LoVo (cell line): ENCODE measurements at regions not wholly inside any gene's neighbourhood (a gene's known extent, or its start where the extent isn't known, plus 50 kb on each side); places are given as distances from the start of the nearest gene placed in this dataset.

Source experiments
- DNase-seq: peaks from one replicate; pipeline ENCODE4 v3.0.0-alpha.2; 2016; ENCODE audit warnings: low spot score

DNA sequence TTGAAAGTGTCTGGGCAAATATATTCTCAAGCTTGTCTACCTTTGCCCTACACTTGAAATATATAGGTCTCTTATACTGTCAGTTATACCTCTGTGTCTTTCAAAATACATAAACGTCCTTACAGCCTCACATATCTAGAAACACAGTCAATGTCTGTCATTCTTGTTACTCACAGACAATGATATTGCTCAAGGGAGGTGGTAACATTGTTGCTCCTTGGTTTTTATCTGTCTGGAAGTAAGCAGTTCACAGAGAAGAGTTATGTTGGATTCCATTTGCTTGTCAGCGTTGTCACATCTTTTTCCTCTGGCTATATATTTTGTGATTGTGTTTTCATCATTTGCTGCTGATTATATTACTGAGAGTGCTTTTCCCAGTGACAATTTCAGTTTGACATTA, 1528.9 kb downstream of the PCDH7 start:
- no peak for DNase-seq

DNA sequence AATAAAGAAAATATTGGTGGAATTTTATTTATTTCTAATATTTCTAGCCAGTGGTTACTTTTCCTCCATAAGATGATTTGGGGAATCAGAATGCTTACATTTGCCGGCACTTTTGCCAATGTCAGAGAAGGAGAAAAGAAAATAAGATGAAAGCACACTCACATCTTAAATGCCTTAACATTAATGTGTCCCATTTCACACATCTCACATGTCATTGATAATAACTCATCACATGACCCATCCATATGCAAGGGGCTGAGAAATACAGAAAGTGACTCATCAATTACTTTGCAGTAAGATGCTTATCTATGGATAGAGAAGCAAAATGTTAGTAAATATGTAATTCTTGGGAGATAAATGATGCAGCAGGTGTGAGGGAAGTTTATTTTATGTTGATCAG, 1531.0 kb downstream of the PCDH7 start:
- no peak for DNase-seq

DNA sequence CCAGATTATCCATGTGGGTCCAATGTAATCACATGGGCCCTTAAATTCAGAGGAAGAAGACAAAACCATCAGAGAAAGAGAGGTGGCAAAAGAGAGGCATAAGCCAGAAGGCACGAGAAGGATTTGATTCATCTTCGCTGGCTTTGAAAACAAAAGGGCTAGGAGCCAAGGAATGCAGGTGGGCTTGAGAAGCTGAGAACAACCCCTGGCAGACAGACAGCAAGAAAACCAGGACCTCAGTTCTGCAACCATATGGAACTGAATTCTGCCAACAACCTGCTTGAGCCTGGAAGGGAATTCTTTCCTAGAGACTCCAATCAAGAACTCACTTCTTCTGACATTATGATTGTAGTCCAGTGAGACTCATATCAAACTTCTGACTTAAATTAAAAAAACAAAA, 1531.8 kb downstream of the PCDH7 start:
- no peak for DNase-seq

GRCh38 chr4:32254216-32254615, 1534.0 kb downstream of the PCDH7 start:
- DNase-seq: no peak

DNA sequence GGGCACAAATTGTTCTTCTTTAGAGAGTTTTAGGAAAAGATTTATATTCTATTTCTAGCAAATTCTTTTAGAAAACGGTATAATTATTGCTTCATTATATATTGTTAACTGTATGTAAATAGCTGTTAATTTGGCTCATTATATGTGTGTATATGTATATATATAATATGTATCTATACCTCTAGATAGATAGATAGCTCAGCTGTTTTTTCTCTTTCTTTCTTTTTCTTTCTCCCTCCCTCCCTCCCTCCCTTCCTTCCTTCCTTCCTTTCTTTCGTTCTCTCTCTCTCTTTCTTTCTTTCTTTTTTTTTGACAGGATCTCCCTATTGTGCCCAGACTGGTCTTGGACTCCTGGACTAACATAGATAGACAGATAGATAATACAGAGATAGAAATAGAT, 1538.8 kb downstream of the PCDH7 start:
- DNase-seq: no peak

- DNase-seq: no peak
Observed at GRCh38 chr4:32261196-32261595, 1541.0 kb downstream of the PCDH7 start.

- no peak for DNase-seq
Observed at GRCh38 chr4:32268863-32269262, 1548.7 kb downstream of the PCDH7 start.

DNA sequence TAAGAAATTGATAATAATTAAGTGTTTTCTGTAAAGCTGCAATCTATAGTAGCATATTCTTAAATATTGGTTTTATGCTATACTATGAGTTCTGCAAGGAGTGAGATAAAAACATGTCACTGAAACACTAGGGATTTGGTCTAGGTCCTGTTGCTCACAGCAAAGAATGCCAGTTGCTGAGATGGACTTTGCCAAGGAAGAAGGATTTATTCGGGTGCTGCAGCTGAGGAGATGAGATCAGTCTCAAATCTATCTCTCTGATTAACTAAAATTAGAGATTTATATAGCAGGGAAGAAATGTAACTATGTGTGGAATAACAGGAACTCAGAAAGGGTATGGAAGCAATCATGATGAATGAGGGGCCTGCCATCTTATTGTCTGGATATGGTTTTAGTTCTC, 1569.9 kb downstream of the PCDH7 start:
- DNase-seq: no peak

DNA sequence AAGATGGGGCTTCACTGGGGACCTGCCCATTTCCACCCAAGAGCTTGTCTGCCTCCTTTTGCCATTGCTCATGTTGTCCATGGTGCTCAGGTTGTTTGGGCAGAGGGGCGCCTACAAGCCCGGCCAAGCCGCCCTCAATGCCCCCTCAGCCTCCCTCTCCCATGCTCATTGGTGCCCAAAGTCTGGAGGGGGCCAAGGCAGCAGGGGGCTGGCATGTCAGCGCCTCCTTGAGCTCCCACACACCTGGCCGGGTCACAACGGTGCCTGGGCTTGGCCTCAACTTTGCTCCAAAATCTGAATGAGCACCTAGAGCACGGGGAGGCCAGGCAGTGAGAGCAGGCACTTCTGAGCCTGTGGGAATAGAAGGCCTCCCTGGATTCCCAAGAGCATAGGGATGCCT, 1598.8 kb downstream of the PCDH7 start:
- no peak for DNase-seq

GRCh38 chr4:32321421-32321820, 1601.3 kb downstream of the PCDH7 start:
- DNase-seq: no peak

GRCh38 chr4:32334759-32335158, 1614.6 kb downstream of the PCDH7 start:
- no peak for DNase-seq

DNA sequence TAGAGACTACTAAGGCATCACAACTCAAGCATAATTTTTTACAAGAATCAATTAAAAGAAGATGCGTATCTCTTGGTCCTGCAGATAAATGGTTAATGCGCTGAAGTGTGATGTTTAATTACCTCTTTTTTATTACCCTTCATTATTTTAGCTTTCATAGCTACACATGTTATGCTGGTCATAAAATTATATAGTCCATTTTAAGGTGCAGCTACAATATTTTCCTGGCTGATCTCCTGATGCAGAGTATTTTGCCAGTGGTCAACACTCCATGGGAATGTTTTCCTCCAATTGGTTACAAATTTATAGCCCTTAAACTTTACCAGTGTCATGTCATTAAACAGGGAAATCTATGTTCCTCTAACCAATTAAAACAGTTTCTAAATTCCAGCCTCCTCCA, 1617.2 kb downstream of the PCDH7 start:
- DNase-seq: no peak

DNA sequence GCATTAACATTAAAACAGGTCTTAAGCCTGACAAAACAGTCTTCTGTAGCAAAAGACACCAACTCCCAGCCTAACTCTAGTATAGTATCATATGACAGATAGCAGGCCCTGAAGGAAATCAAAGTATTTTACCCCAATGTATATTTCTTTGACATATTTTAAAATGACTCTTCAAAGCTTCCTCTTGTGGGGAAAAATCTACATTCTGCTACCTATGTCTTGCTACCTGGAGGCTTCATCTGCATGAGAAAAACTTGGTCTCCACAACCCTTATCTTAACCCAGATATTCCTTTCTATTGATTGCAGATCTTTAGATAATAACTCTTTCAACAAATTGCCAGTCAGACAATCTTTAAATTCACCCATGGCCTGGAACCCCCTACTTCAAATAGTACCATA, 1620.4 kb downstream of the PCDH7 start:
- no peak for DNase-seq

DNA sequence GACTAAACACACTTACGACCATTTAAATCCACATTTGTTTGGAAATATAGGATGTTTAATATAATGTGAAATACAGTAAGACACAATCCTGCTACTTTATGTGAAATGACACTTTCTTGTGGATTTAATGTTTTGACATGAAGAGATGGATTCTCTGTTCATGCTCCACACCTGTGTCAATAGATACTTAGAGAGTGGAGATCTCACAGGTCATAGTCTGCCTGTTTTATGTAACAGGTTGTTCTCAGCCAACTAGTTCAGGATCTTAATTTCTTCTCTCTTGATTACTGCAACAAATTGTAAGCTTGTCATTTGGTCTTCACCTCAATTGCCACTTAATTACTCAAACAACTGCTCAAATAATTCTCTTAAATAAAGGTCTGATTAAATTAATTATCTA, 1621.2 kb downstream of the PCDH7 start:
- DNase-seq: no peak

DNA sequence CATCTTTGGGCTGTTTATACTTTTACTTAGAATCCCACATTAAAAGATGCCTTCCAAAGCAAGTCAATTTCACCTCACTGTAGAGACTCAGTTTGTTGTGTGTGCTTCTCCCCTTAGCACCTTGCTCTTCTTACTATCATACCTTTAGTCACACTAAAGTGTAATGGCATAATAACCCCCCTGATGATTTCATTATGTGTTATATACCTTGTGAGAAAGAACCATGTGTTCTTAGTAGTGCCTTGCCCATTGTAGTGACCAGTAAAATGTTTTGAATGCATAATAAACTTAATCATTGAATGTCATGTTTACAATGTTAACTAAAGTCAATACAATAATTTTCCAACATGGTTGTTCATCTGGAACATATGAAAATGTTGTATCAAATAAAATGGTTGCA, 1621.9 kb downstream of the PCDH7 start:
- no peak for DNase-seq

GRCh38 chr4:32349026-32349425, 1628.9 kb downstream of the PCDH7 start:
- no peak for DNase-seq

DNA sequence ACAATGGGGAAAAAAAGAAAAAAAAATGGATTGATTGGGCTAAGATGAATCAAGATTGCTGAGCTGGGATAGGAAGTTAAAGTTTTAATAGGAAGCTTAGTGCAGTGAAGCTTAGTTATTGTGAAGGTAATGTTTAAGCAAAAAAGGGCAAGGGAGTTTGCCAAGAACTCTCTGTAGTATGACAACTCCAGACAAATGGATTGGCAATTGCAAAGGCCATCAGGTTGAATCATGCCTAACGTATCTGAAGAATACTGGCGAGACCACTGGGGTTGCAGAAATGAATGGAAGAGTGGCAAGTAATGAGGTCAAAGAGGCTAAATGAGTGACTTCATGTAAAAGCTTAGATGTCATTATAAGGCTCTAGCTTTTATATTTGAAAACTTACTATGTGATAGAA, 1654.0 kb downstream of the PCDH7 start:
- no peak for DNase-seq

DNA sequence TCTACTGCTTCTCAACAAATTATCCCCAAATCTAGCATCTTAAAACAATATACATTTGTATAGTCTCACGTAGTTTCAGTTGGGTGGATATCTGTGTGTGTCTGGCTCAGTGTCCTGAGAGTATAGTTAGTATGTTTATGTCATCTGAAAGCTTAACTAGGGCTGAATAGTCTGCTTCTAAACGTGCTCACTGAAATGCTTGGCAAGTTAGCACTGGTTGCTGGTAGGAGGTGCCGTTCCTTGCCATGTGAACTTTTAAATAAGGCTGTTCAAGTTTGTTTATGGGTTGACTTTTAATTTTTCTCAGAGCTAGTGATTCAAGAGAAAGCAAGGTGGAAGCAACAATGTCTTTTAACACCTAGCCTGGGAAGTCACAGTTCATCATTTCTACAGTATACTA, 1673.6 kb downstream of the PCDH7 start:
- no peak for DNase-seq

GRCh38 chr4:32394255-32394654, 1674.1 kb downstream of the PCDH7 start:
- no peak for DNase-seq

DNA sequence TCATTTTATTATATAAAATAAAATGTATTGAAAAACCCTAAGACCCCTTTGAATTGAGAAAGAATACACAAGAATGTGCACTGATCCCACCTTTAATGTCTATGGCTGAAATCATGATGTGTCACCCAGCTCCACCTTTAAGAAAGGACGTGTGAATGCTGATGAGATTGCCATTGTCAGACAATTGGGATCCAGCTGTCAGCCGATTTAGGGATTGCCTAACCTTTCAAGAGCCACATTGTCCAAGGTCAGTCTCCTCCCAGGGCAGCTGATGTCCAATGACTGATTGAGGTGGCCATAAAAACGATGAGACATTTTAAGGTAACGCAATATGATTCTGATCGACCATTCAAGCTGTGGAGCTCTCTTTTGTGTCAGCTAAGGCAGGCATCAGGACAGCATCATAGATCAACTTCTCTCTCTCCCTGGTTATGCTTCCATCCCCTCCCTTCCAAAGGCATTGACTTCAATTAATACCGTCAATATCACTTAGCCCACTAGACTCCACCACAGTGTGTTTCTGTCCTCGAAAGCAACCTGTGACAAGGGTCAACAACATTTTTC, 1676.4 kb downstream of the PCDH7 start:
- DNase-seq: no peak

GRCh38 chr4:32400870-32401269, 1680.7 kb downstream of the PCDH7 start:
- no peak for DNase-seq

DNA sequence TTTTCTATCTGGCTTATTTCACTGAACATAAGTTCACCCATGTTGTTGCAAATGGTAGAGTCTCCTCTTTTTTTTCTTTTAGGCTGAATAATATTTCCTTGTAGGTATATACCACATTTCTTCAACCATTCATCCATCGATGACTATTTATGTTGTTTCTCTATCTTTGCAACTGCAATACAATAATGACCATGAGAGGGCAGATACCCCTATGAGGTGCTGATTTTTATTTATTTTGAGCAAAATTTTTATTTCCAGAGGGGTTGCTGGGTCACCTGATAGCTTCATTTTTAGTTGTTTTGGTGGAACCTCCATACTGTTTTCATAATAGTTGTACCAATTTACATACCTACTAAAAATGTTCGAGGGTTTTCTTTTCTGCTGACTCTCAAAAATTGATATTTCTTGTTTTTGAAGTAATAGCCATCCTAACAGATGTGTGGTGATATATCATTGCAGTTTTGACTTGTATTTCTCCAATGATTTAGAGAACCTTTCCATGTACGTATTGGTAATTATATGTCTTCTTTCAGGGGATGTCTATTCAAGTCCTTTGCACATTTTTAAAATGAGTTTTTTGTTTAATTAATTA, 1697.0 kb downstream of the PCDH7 start:
- DNase-seq: no peak

GRCh38 chr4:32423267-32423666, 1703.1 kb downstream of the PCDH7 start:
- DNase-seq: no peak

GRCh38 chr4:32425243-32425642, 1705.1 kb downstream of the PCDH7 start:
- DNase-seq: no peak

GRCh38 chr4:32427566-32427965, 1707.4 kb downstream of the PCDH7 start:
- no peak for DNase-seq
